ENCODE measurements at regions not wholly inside any gene's neighbourhood (a gene's known extent, or its start where the extent isn't known, plus 50 kb on each side); places are given as distances from the start of the nearest gene placed in this dataset.

DNA sequence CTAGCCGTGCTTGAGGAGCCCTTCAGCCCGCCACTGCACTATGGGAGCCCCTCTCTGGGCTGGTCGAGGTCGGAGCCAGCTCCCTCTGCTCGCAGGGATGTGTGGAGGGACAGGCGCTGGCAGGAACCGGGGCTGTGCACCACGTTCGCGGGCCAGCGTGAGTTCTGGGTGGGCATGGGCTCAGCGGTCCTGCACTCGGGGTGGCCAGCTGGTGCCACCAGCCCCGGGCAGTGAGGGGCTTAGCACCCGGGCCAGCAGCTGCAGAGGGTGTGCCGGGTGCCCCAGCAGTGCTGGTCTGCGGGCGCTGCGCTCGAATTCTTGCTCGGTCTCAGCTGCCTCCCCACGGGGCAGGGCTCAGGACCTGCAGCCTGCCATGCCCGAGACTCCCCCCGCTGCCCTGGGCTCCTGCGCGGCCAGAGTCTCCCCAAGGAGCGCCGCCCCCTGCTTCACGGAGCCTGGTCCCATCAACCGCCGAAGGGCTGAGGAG, 90.8 kb upstream of the NRG3 start:
- Histone ChIP-seq H2AFZ (ENCODE audit: low read length) (no peak overlapping the region), H3K27me3 (ENCODE audit: control insufficient read depth, insufficient read depth, low read length) (no peaks in the 10 kb centered on the region), H3K9me3 (ENCODE audit: control insufficient read depth, insufficient read depth, low read depth, low read length) (no peaks in the 10 kb centered on the region), H3K4me1 (ENCODE audit: control insufficient read depth, extremely low read depth, insufficient read depth, low read length) (no peaks in the 10 kb centered on the region), H3K4me3 (replicated peaks in 1 of 4; ENCODE audit: control extremely low read depth in 1 of 4, insufficient read depth in 1 of 4, low read depth in 3 of 4, low read length in 4 of 4) (no peak overlapping the region), H3K36me3 (ENCODE audit: control insufficient read depth, insufficient read depth, low read length) (no peaks in the 10 kb centered on the region), H4K20me1 (ENCODE audit: control insufficient read depth, extremely low read depth, insufficient read depth, low read length) (no peaks in the 10 kb centered on the region), H3K9ac (ENCODE audit: insufficient read depth, low read length) (no peak overlapping the region), H3K27ac (ENCODE audit: insufficient read depth, low read length) (no peak overlapping the region), H3K79me2 (ENCODE audit: control insufficient read depth, insufficient read depth, low read length) (no peaks in the 10 kb centered on the region), H3K4me2 (ENCODE audit: extremely low read depth, insufficient read depth, low read length) (no peak overlapping the region)
- DNase-seq (ENCODE audit: low read depth in 2 of 2): no peak
- TF ChIP-seq EZH2 (IDR thresholded peaks at IDR 0.05; ENCODE audit: low read length, missing control alignments): no peak
- TF ChIP-seq, protein P1, sequence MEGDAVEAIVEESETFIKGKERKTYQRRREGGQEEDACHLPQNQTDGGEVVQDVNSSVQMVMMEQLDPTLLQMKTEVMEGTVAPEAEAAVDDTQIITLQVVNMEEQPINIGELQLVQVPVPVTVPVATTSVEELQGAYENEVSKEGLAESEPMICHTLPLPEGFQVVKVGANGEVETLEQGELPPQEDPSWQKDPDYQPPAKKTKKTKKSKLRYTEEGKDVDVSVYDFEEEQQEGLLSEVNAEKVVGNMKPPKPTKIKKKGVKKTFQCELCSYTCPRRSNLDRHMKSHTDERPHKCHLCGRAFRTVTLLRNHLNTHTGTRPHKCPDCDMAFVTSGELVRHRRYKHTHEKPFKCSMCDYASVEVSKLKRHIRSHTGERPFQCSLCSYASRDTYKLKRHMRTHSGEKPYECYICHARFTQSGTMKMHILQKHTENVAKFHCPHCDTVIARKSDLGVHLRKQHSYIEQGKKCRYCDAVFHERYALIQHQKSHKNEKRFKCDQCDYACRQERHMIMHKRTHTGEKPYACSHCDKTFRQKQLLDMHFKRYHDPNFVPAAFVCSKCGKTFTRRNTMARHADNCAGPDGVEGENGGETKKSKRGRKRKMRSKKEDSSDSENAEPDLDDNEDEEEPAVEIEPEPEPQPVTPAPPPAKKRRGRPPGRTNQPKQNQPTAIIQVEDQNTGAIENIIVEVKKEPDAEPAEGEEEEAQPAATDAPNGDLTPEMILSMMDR (conservative IDR thresholded peaks at IDR 0.05 in 1 of 2, IDR thresholded peaks at IDR 0.05 in 1 of 2; ENCODE audit: low read depth in 1 of 2, low read length in 2 of 2): no peak

DNA sequence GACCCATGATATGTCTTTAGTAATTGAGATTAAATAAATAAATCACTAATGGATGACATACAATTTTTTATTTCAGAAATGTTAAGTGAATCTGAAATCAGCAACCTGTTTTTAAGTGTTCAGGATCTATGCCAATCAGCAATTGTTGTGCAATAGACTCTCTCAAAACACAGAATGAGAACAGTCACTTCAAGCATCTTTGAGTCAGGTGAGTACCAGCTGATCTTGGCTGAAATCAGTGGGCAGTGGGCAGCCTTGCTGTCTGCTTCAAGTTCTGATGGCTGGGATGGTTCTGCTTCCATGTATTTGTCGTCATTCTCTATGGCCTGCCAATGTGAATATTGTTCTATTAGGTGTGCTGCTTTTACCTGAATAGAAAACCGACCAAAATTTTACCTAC, 82.3 kb upstream of the NRG3 start:
- Histone ChIP-seq H2AFZ (ENCODE audit: low read length) (no peak overlapping the region), H3K9ac (ENCODE audit: insufficient read depth, low read length) (no peak overlapping the region), H3K9me3 (ENCODE audit: control insufficient read depth, insufficient read depth, low read depth, low read length) (no peaks in the 10 kb centered on the region)

DNA sequence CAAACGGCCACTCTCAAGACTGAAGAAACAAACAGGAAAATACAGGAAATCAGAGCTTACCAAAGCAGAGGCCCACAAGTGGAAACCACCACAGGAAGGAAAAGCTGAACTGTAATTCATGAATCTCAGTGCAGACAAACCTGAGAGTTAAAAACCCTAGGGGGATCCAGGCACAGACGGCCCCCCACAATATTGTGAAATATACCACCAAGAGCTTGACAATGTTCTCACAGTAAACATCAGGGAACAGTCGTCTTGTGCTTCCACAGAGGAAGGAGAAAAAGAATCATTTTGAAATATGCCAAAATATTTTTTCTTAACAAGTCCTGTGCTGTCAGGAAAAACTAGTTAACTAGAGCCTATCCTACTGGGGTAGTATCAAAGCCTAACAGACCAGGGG, 68.2 kb upstream of the NRG3 start:
- Histone ChIP-seq H3K9ac (ENCODE audit: insufficient read depth, low read length) (no peak overlapping the region), H2AFZ (ENCODE audit: low read length) (no peak overlapping the region), H3K27me3 (ENCODE audit: control insufficient read depth, insufficient read depth, low read length) (no peaks in the 10 kb centered on the region), H3K36me3 (ENCODE audit: control insufficient read depth, insufficient read depth, low read length) (no peaks in the 10 kb centered on the region), H4K20me1 (ENCODE audit: control insufficient read depth, extremely low read depth, insufficient read depth, low read length) (no peaks in the 10 kb centered on the region), H3K4me2 (ENCODE audit: extremely low read depth, insufficient read depth, low read length) (no peak overlapping the region), H3K79me2 (ENCODE audit: control insufficient read depth, insufficient read depth, low read length) (no peaks in the 10 kb centered on the region), H3K27ac (ENCODE audit: insufficient read depth, low read length) (no peak overlapping the region), H3K9me3 (ENCODE audit: control insufficient read depth, insufficient read depth, low read depth, low read length) (no peaks in the 10 kb centered on the region), H3K4me1 (ENCODE audit: control insufficient read depth, extremely low read depth, insufficient read depth, low read length) (no peaks in the 10 kb centered on the region), H3K4me3 (replicated peaks in 1 of 4; ENCODE audit: control extremely low read depth in 1 of 4, insufficient read depth in 1 of 4, low read depth in 3 of 4, low read length in 4 of 4) (no peak overlapping the region)
- no peak for TF ChIP-seq EZH2 (IDR thresholded peaks at IDR 0.05; ENCODE audit: low read length, missing control alignments)
- TF ChIP-seq, protein P1 (conservative IDR thresholded peaks at IDR 0.05 in 1 of 2, IDR thresholded peaks at IDR 0.05 in 1 of 2; ENCODE audit: low read depth in 1 of 2, low read length in 2 of 2): no peak
- DNase-seq (ENCODE audit: low read depth in 2 of 2): no peak

More for the DNA sequence above, 82.3 kb upstream of the NRG3 start:
- TF ChIP-seq EZH2 (IDR thresholded peaks at IDR 0.05; ENCODE audit: low read length, missing control alignments): no peak
- TF ChIP-seq, protein P1 (conservative IDR thresholded peaks at IDR 0.05 in 1 of 2, IDR thresholded peaks at IDR 0.05 in 1 of 2; ENCODE audit: low read depth in 1 of 2, low read length in 2 of 2): no peak
- H3K4me3 ChIP-seq (replicated peaks in 1 of 4; ENCODE audit: control extremely low read depth in 1 of 4, insufficient read depth in 1 of 4, low read depth in 3 of 4, low read length in 4 of 4): no peak overlapping the region
- DNase-seq (ENCODE audit: low read depth in 2 of 2): no peak
- H3K36me3 ChIP-seq (ENCODE audit: control insufficient read depth, insufficient read depth, low read length): no peaks in the 10 kb centered on the region
- H3K79me2 ChIP-seq (ENCODE audit: control insufficient read depth, insufficient read depth, low read length): no peaks in the 10 kb centered on the region
- no peaks in the 10 kb centered on the region for H4K20me1 ChIP-seq (ENCODE audit: control insufficient read depth, extremely low read depth, insufficient read depth, low read length)
- H3K27ac ChIP-seq (ENCODE audit: insufficient read depth, low read length): no peak overlapping the region
- H3K4me2 ChIP-seq (ENCODE audit: extremely low read depth, insufficient read depth, low read length): no peak overlapping the region
- no peaks in the 10 kb centered on the region for H3K27me3 ChIP-seq (ENCODE audit: control insufficient read depth, insufficient read depth, low read length)
- no peaks in the 10 kb centered on the region for H3K4me1 ChIP-seq (ENCODE audit: control insufficient read depth, extremely low read depth, insufficient read depth, low read length)

All from fibroblast of lung (primary cell).